ENCODE measurements at regions not wholly inside any gene's neighbourhood (a gene's known extent, or its start where the extent isn't known, plus 50 kb on each side); places are given as distances from the start of the nearest gene placed in this dataset.

- no peak for TF ChIP-seq CTCF (IDR thresholded peaks at IDR 0.05; ENCODE audit: low read depth, low read length)
- TF ChIP-seq, protein P1, sequence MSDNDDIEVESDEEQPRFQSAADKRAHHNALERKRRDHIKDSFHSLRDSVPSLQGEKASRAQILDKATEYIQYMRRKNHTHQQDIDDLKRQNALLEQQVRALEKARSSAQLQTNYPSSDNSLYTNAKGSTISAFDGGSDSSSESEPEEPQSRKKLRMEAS (IDR thresholded peaks at IDR 0.05; ENCODE audit: low read depth, low read length): no peak
- TF ChIP-seq POLR2A (IDR thresholded peaks at IDR 0.05; ENCODE audit: extremely low read depth, insufficient read length): no peak
- no peak for TF ChIP-seq MYC (IDR thresholded peaks at IDR 0.05; ENCODE audit: low read depth, low read length)
These were observed 68.1 kb downstream of the FSCB start for GRCh38 chr14:44438936-44439335.

Measured in NB4 (cell line).